ENCODE measurements at regions not wholly inside any gene's neighbourhood (a gene's known extent, or its start where the extent isn't known, plus 50 kb on each side); places are given as distances from the start of the nearest gene placed in this dataset.

DNA sequence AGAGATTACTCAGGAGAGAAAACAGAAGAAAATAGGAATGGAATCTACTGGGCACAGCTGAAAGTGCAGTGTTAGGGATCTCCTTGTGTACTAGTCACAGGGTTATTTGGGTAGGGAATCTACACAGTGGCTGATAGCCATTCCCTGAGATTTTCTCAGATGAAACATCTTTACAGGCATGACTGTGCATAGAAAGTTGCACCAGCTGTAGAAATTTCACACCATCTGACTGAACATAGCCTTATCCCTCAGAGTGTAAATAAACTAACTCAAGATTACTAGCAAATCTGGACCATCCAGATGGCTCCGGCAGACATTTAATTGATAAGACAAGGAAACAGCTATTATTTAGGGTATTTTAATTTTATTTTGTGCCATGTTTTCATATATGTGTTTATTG is 2053.5 kb upstream of the TENM3 start:
- Histone ChIP-seq H3K4me1 (ENCODE audit: control insufficient read depth, insufficient read depth, low read depth, low read length) (no peaks in the 10 kb centered on the region), H4K8ac (ENCODE audit: low read length) (no peak overlapping the region), H3K36me3 (ENCODE audit: control insufficient read depth in 1 of 2, insufficient read depth in 2 of 2, low read depth in 1 of 2, low read length in 2 of 2) (no peaks in the 10 kb centered on the region), H3K79me1 (replicated peaks; ENCODE audit: low read length, poor library complexity, severe bottlenecking) (no peaks in the 10 kb centered on the region), H3K27ac (ENCODE audit: low read length, poor library complexity, severe bottlenecking) (no peak overlapping the region), H3K9ac (ENCODE audit: low read length) (no peak overlapping the region), H3K4me3 (ENCODE audit: insufficient read depth in 1 of 2, low read depth in 1 of 2, low read length in 2 of 2) (no peak overlapping the region), H3K4me2 (ENCODE audit: low read length, poor library complexity, severe bottlenecking) (no peak overlapping the region), H2BK120ac (ENCODE audit: low read depth, low read length) (no peak overlapping the region), H2BK12ac (ENCODE audit: low read length in 2 of 2) (no peak overlapping the region), H2BK5ac (ENCODE audit: low read depth, low read length, poor library complexity, severe bottlenecking) (no peak overlapping the region), H2AK5ac (ENCODE audit: low read length, severe bottlenecking) (no peak overlapping the region), H3K27me3 (ENCODE audit: control insufficient read depth in 1 of 2, insufficient read depth in 1 of 2, low read length in 2 of 2) (no peaks in the 10 kb centered on the region), H3K4ac (ENCODE audit: low read depth in 1 of 2, low read length in 2 of 2) (no peak overlapping the region), H2AFZ (ENCODE audit: low read depth, low read length) (no peak overlapping the region), H3K23ac (ENCODE audit: low read length in 2 of 2) (no peak overlapping the region), H4K91ac (ENCODE audit: low read length) (no peak overlapping the region), H3K18ac (ENCODE audit: low read depth in 1 of 2, low read length in 2 of 2) (no peak overlapping the region), H3K9me3 (ENCODE audit: control insufficient read depth, low read length) (peaks cover 2% of the 10 kb centered on the region), H2BK15ac (ENCODE audit: low read depth, poor library complexity, severe bottlenecking) (no peak overlapping the region), H3K14ac (ENCODE audit: low read length in 2 of 2) (no peak overlapping the region)
- DNase-seq: peak; percentile 3
- WGBS: no CpG with 5 or more reads among the region's 1 CpG

GRCh38 chr4:180190382-180190781 is 2052.8 kb upstream of the TENM3 start:
- no peak for DNase-seq
- H3K4me1 ChIP-seq (ENCODE audit: control insufficient read depth, insufficient read depth, low read depth, low read length): no peaks in the 10 kb centered on the region
- no peak overlapping the region for H2BK120ac ChIP-seq (ENCODE audit: low read depth, low read length)
- H2BK15ac ChIP-seq (ENCODE audit: low read depth, poor library complexity, severe bottlenecking): no peak overlapping the region
- H3K9ac ChIP-seq (ENCODE audit: low read length): no peak overlapping the region
- H2BK12ac ChIP-seq (ENCODE audit: low read length in 2 of 2): no peak overlapping the region
- no peak overlapping the region for H3K27ac ChIP-seq (ENCODE audit: low read length, poor library complexity, severe bottlenecking)
- 82% methylated on average over 2 of the region's 2 CpGs for WGBS
- no peak overlapping the region for H3K18ac ChIP-seq (ENCODE audit: low read depth in 1 of 2, low read length in 2 of 2)
- H3K4me2 ChIP-seq (ENCODE audit: low read length, poor library complexity, severe bottlenecking): no peak overlapping the region
- no peak overlapping the region for H4K8ac ChIP-seq (ENCODE audit: low read length)
- H3K27me3 ChIP-seq (ENCODE audit: control insufficient read depth in 1 of 2, insufficient read depth in 1 of 2, low read length in 2 of 2): no peaks in the 10 kb centered on the region
- H4K91ac ChIP-seq (ENCODE audit: low read length): no peak overlapping the region
- H2AFZ ChIP-seq (ENCODE audit: low read depth, low read length): no peak overlapping the region
- H3K4me3 ChIP-seq (ENCODE audit: insufficient read depth in 1 of 2, low read depth in 1 of 2, low read length in 2 of 2): no peak overlapping the region
- H3K4ac ChIP-seq (ENCODE audit: low read depth in 1 of 2, low read length in 2 of 2): no peak overlapping the region
- no peak overlapping the region for H3K23ac ChIP-seq (ENCODE audit: low read length in 2 of 2)
- H3K14ac ChIP-seq (ENCODE audit: low read length in 2 of 2): no peak overlapping the region
- peaks cover 2% of the 10 kb centered on the region for H3K9me3 ChIP-seq (ENCODE audit: control insufficient read depth, low read length)
- H3K36me3 ChIP-seq (ENCODE audit: control insufficient read depth in 1 of 2, insufficient read depth in 2 of 2, low read depth in 1 of 2, low read length in 2 of 2): no peaks in the 10 kb centered on the region
- H2BK5ac ChIP-seq (ENCODE audit: low read depth, low read length, poor library complexity, severe bottlenecking): no peak overlapping the region
- H3K79me1 ChIP-seq (replicated peaks; ENCODE audit: low read length, poor library complexity, severe bottlenecking): no peaks in the 10 kb centered on the region
- no peak overlapping the region for H2AK5ac ChIP-seq (ENCODE audit: low read length, severe bottlenecking)

GRCh38 chr4:180197471-180197870 is 2045.7 kb upstream of the TENM3 start:
- no peak overlapping the region for H3K23ac ChIP-seq (ENCODE audit: low read length in 2 of 2)
- no peak overlapping the region for H4K91ac ChIP-seq (ENCODE audit: low read length)
- no peaks in the 10 kb centered on the region for H3K4me1 ChIP-seq (ENCODE audit: control insufficient read depth, insufficient read depth, low read depth, low read length)
- H3K27me3 ChIP-seq (ENCODE audit: control insufficient read depth in 1 of 2, insufficient read depth in 1 of 2, low read length in 2 of 2): no peaks in the 10 kb centered on the region
- H2AK5ac ChIP-seq (ENCODE audit: low read length, severe bottlenecking): no peak overlapping the region
- no peak overlapping the region for H4K8ac ChIP-seq (ENCODE audit: low read length)
- H3K9ac ChIP-seq (ENCODE audit: low read length): no peak overlapping the region
- 58% methylated on average over 5 of the region's 6 CpGs for WGBS
- H2BK15ac ChIP-seq (ENCODE audit: low read depth, poor library complexity, severe bottlenecking): no peak overlapping the region
- no peak for DNase-seq
- peak overlapping the region in 1 of 2 experiments; percentile 34 for H3K18ac ChIP-seq (ENCODE audit: low read depth in 1 of 2, low read length in 2 of 2)
- no peaks in the 10 kb centered on the region for H3K36me3 ChIP-seq (ENCODE audit: control insufficient read depth in 1 of 2, insufficient read depth in 2 of 2, low read depth in 1 of 2, low read length in 2 of 2)
- H3K9me3 ChIP-seq (ENCODE audit: control insufficient read depth, low read length): peaks cover 2% of the 10 kb centered on the region
- H3K4ac ChIP-seq (ENCODE audit: low read depth in 1 of 2, low read length in 2 of 2): no peak overlapping the region
- H3K4me2 ChIP-seq (ENCODE audit: low read length, poor library complexity, severe bottlenecking): no peak overlapping the region
- H2BK120ac ChIP-seq (ENCODE audit: low read depth, low read length): no peak overlapping the region
- peak overlapping the region in 1 of 2 experiments; percentile 15 for H3K14ac ChIP-seq (ENCODE audit: low read length in 2 of 2)
- no peak overlapping the region for H3K4me3 ChIP-seq (ENCODE audit: insufficient read depth in 1 of 2, low read depth in 1 of 2, low read length in 2 of 2)
- H3K27ac ChIP-seq (ENCODE audit: low read length, poor library complexity, severe bottlenecking): no peak overlapping the region
- no peaks in the 10 kb centered on the region for H3K79me1 ChIP-seq (replicated peaks; ENCODE audit: low read length, poor library complexity, severe bottlenecking)
- H2AFZ ChIP-seq (ENCODE audit: low read depth, low read length): no peak overlapping the region
- no peak overlapping the region for H2BK12ac ChIP-seq (ENCODE audit: low read length in 2 of 2)
- no peak overlapping the region for H2BK5ac ChIP-seq (ENCODE audit: low read depth, low read length, poor library complexity, severe bottlenecking)

GRCh38 chr4:180203349-180203748 is 2039.9 kb upstream of the TENM3 start:
- Histone ChIP-seq H3K27ac (ENCODE audit: low read length, poor library complexity, severe bottlenecking) (no peak overlapping the region), H2BK15ac (ENCODE audit: low read depth, poor library complexity, severe bottlenecking) (no peak overlapping the region), H4K91ac (ENCODE audit: low read length) (no peak overlapping the region), H2BK120ac (ENCODE audit: low read depth, low read length) (no peak overlapping the region), H2AFZ (ENCODE audit: low read depth, low read length) (no peak overlapping the region), H3K9ac (ENCODE audit: low read length) (no peak overlapping the region), H3K79me1 (replicated peaks; ENCODE audit: low read length, poor library complexity, severe bottlenecking) (no peaks in the 10 kb centered on the region), H3K36me3 (ENCODE audit: control insufficient read depth in 1 of 2, insufficient read depth in 2 of 2, low read depth in 1 of 2, low read length in 2 of 2) (no peaks in the 10 kb centered on the region), H3K23ac (ENCODE audit: low read length in 2 of 2) (no peak overlapping the region), H3K4me3 (ENCODE audit: insufficient read depth in 1 of 2, low read depth in 1 of 2, low read length in 2 of 2) (no peak overlapping the region), H2BK5ac (ENCODE audit: low read depth, low read length, poor library complexity, severe bottlenecking) (no peak overlapping the region), H2BK12ac (ENCODE audit: low read length in 2 of 2) (no peak overlapping the region), H2AK5ac (ENCODE audit: low read length, severe bottlenecking) (no peak overlapping the region), H3K4me1 (ENCODE audit: control insufficient read depth, insufficient read depth, low read depth, low read length) (no peaks in the 10 kb centered on the region), H3K4ac (ENCODE audit: low read depth in 1 of 2, low read length in 2 of 2) (no peak overlapping the region), H3K18ac (ENCODE audit: low read depth in 1 of 2, low read length in 2 of 2) (no peak overlapping the region), H3K9me3 (ENCODE audit: control insufficient read depth, low read length) (no peaks in the 10 kb centered on the region), H3K14ac (ENCODE audit: low read length in 2 of 2) (no peak overlapping the region), H3K4me2 (ENCODE audit: low read length, poor library complexity, severe bottlenecking) (no peak overlapping the region), H4K8ac (ENCODE audit: low read length) (no peak overlapping the region), H3K27me3 (ENCODE audit: control insufficient read depth in 1 of 2, insufficient read depth in 1 of 2, low read length in 2 of 2) (no peaks in the 10 kb centered on the region)
- no peak for DNase-seq
- WGBS: 93% methylated on average over 3 of the region's 3 CpGs

All from mesenchymal stem cell (in vitro differentiated cells and primary cell).